GM12891 (cell line): ENCODE measurements at regions not wholly inside any gene's neighbourhood (a gene's known extent, or its start where the extent isn't known, plus 50 kb on each side); places are given as distances from the start of the nearest gene placed in this dataset.

Source experiments
- DNase-seq: peaks from one replicate; pipeline ENCODE4 v3.0.0; 2011; ENCODE audit warnings: low spot score; ENCODE audit not compliant: insufficient read length
- FAIRE-seq: peaks from 2 replicates; lab custom pipeline; 2011; peaks lifted over from hg19 to GRCh38; lab: Jason Lieb, UNC
- PAX5 ChIP-seq: IDR thresholded peaks from 2 replicates; pipeline ENCODE4 v1.6.1; 2011; ENCODE audit warnings: low read length, moderate library complexity, mild to moderate bottlenecking; ENCODE audit not compliant: insufficient read depth, severe bottlenecking
- POLR2A ChIP-seq: IDR thresholded peaks from 2 replicates; pipeline ENCODE4 v1.6.1; 2011; ENCODE audit warnings: low read depth, low read length, control low read depth
- POLR2AphosphoS5 ChIP-seq: IDR thresholded peaks from 2 replicates; pipeline ENCODE4 v1.6.1; 2011; ENCODE audit warnings: low read depth, low read length, control low read depth
- POU2F2 ChIP-seq: IDR thresholded peaks from 2 replicates; pipeline ENCODE4 v1.6.1; 2011; ENCODE audit warnings: low read depth, mild to moderate bottlenecking, control low read depth, low read length, moderate library complexity
- SPI1 ChIP-seq: IDR thresholded peaks from 2 replicates; pipeline ENCODE4 v1.6.1; 2011; ENCODE audit warnings: low read depth, low read length, control low read depth
- TAF1 ChIP-seq: IDR thresholded peaks from 2 replicates; pipeline ENCODE4 v1.6.1; 2011; ENCODE audit warnings: low read depth, low read length, control low read depth

DNA sequence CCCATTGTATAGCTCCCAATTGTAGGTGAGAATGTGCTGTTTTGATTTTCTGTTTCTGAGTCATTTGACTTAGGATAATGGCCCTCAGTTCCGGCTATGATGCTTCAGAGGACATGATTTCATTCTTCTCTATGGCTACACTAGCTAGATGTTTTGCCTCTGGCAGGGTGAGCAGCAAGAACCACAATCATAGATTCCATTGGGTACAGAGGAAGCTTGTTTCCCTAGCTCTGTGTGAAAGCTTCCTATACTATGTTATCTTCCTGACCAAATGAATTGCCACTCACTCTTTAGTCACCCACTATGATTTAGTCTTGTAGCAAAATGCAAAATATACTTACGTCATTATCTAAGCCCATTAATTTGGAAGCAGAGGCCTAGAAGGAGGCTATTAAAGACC lies 616.3 kb downstream of the PLA2G4A start:
- TF ChIP-seq POLR2AphosphoS5 (no peak), SPI1 (no peak), POU2F2 (no peak), PAX5 (no peak), TAF1 (no peak), POLR2A (no peak)
- DNase-seq = no peak
- FAIRE-seq = no peak

DNA sequence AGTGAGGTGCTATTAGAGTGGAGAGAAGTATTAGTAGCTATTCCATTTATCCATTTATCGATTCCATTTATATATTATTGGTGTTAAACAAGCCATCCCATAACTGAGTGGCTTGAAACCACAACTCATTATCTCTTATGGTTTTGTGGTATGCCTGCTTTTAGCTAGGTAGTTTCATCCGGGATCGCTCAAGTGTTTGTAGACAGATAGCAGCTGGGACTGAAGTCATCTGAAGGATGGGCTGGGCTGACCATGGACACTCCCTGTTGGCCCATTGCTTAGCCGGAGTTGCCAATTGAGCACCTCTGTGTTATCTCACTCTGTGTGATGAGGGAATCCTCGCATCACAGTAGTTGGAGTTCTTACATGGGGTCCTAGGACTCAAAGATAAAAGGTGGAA lies 622.5 kb downstream of the PLA2G4A start:
- TF ChIP-seq POLR2AphosphoS5 = no peak
- no peak for TF ChIP-seq POU2F2
- no peak for TF ChIP-seq SPI1
- TF ChIP-seq PAX5 = no peak
- no peak for TF ChIP-seq TAF1
- TF ChIP-seq POLR2A = no peak
- DNase-seq (no peak), FAIRE-seq (no peak)

DNA sequence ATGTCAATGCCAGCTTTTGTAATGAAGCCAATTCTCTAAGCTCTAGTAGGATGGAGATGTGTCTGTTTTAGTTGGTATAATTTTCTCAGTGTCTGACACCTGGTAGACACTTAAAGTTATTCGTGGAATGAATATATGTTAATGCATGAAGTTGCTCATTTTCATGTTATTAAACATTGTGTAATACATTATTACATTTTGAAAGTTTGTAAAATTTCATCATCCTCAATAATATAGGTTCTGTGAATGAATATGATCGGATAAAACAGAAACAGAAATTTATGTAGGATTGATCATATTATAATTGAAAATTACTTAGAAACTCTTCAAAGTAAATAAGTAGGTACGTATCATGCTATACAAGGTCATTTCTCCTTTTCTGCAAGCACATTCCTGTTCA lies 625.3 kb downstream of the PLA2G4A start:
- DNase-seq (no peak), FAIRE-seq (no peak)
- no peak for TF ChIP-seq PAX5
- no peak for TF ChIP-seq POLR2AphosphoS5
- no peak for TF ChIP-seq POLR2A
- no peak for TF ChIP-seq SPI1
- no peak for TF ChIP-seq POU2F2
- TF ChIP-seq TAF1 = no peak

DNA sequence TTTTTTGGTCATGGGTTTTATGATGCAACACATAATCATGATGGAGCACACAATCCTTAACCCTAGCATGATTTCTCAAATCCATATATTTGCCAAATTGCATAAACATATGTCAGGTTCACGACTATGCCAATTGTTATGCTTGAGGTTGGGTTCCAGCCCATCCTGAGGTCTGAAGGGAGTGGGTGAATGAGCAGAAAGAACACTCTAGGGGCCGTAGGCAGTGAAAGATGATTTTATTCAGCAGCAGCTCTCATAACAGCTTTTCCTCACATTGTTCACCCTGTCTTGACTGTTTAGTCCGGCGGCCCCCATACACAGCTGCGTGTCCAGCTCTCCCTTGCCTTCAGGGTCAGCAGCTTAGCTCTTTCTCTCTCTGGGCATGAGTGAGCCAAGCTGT lies 627.7 kb downstream of the PLA2G4A start:
- DNase-seq = no peak
- TF ChIP-seq POLR2A = no peak
- no peak for FAIRE-seq

DNA sequence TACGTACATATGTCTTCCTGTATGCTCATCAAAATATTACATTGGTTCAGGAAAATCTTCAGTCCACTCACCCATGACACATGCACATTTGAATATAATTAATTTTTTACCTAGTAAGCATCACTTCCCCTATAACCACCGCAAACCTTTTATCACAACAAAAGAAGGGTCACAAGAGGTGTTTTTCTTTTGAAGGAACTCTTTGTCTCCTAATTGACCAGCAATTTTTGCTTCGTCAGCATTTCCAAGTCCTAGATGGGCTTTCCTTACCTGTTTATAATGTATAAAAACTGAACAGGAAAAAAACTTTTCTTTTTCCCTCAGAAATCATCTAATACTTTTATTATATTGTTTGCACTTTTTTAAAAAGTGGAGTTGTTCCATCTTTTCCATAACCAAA lies 631.3 kb downstream of the PLA2G4A start:
- FAIRE-seq (no peak), DNase-seq (no peak)
- TF ChIP-seq POLR2AphosphoS5 (no peak), POU2F2 (no peak), POLR2A (no peak)

DNA sequence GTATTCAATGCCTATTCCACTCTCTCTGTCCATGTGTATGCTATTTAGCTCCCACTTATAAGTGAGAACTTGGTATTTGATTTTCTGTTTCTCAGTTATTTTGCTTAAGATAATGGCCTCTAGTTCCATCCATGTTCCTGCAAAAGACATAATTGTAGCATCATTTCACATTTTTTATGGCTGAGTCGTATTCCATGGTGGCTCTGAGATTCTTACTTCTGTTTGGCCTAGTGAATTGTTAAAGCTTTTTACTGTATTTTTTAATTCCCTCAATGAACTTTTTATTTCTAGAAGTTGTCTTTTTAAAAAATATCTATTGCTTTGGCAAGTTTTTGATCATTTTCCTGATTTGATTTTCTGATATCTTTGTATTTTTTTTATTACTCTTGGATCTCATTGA lies 635.6 kb downstream of the PLA2G4A start:
- TF ChIP-seq TAF1 = no peak
- DNase-seq (no peak), FAIRE-seq (no peak)

DNA sequence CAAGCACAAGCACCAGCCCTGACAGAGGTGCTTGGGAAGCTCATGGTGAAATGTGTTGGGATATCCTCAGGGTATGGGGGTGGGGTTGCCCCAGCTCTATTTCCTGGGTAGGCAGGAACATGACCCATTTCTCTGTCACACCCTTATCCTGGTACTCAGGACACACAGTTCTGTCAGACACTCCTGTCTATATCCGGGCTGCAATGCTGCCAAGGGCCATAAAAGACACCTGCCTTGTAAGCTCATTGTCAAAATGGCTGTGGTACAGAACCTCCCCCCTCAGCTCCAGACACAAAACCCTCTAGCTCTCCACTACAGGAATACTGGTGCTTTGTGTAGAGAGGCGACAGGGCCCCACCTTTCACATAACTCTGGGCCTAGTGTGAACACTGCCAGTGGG lies 636.7 kb downstream of the PLA2G4A start:
- TF ChIP-seq TAF1 (no peak), POU2F2 (no peak), POLR2AphosphoS5 (no peak), PAX5 (no peak), SPI1 (no peak), POLR2A (no peak)
- DNase-seq = no peak
- no peak for FAIRE-seq

DNA sequence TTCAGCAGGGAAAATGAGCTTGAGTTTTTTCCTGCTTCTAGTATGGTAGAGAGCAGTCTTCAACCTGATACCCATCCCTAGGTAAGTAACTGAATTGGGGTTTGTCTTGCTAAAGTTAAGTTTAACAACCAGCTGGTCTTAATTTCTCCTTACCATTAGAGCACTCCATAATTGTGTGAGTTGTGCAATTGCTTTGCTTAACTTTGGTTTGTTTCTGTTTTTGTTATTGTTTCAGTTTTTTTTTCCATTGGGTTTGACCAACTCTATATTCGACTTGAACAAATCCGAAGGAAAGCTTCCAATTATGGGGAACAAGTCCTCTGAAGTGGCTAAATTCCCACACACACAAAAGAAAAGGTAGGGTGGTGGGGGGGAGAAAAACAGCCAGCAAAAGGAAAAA lies 641.1 kb downstream of the PLA2G4A start:
- FAIRE-seq (no peak), DNase-seq (no peak)
- TF ChIP-seq POLR2AphosphoS5 (no peak), SPI1 (no peak), PAX5 (no peak), POLR2A (no peak), TAF1 (no peak), POU2F2 (no peak)

DNA sequence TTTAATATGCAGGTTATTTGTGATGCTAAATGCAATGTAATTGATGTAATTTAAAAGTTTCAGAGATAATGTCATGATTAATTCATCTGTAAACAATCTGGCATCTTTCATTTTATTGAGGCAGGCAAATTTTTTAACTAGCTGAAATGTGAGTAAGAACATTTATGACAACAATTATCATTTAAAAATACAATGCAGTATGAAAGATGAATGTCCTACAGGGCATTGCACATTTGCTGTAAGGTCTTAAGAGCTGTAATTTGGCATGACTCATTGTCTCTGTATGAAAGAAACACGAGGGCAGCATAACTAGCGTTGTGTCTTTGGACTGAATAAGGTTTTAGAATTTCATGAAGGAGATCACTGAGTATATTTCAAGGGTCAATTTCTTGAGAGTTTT lies 642.8 kb downstream of the PLA2G4A start:
- TF ChIP-seq POU2F2 (no peak), POLR2A (no peak), POLR2AphosphoS5 (no peak), SPI1 (no peak), TAF1 (no peak), PAX5 (no peak)
- FAIRE-seq = no peak
- no peak for DNase-seq

DNA sequence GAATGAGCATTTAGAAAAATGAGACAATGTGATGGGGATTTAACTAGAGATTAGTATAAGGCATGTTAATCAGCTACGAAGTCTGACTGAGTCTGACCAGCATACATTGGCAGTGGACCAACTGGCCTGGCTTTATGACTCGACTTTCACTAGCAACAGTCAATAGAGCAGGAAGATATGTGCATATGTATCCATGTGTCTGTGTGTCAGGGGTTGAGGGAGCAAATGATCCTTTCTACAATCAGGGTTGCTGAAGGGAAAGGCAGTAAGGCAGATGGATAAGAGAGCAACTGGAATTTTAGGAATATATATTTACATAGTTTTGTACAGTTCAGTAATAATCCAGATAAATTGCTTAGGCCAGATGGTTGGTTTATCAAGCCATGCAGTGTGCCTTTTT lies 645.6 kb downstream of the PLA2G4A start:
- no peak for DNase-seq
- no peak for FAIRE-seq
- TF ChIP-seq TAF1 = no peak
- no peak for TF ChIP-seq PAX5
- TF ChIP-seq SPI1 = no peak
- TF ChIP-seq POLR2A = no peak
- no peak for TF ChIP-seq POU2F2
- TF ChIP-seq POLR2AphosphoS5 = no peak

DNA sequence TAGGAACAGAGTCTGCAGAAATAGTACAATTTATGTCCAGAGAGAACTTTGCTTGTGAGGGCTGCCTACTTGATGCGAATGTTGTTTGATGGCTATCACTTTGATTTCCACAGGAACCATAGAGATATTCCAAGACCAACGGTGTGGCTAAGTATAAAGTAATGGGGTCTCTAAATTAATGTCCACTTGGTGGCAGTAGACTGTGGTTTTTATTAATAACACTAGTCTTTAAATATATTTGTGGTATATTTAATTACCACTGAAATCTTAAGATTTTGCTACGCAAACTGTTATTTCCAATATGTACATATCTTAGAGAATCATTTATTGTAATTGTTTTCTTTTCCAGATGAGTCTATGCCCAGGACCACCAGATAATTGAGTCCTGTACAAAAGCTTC lies 647.9 kb downstream of the PLA2G4A start:
- FAIRE-seq (no peak), DNase-seq (no peak)

More for the DNA sequence above, 647.9 kb downstream of the PLA2G4A start:
- no peak for TF ChIP-seq TAF1
- TF ChIP-seq POLR2AphosphoS5 = no peak
- TF ChIP-seq POU2F2 = no peak
- no peak for TF ChIP-seq PAX5
- no peak for TF ChIP-seq POLR2A
- no peak for TF ChIP-seq SPI1
